ENCODE measurements at regions not wholly inside any gene's neighbourhood (a gene's known extent, or its start where the extent isn't known, plus 50 kb on each side); places are given as distances from the start of the nearest gene placed in this dataset.
A peak's percentile ranks its signal among the peaks of the same experiment; 100 is the strongest.

GRCh38 chr1:58367217-58367616 is 179.3 kb downstream of the OMA1 start:
- DNase-seq (ENCODE audit: low spot score), result no peak

GRCh38 chr1:58365328-58365727 is 181.2 kb downstream of the OMA1 start:
- DNase-seq (ENCODE audit: low spot score), result no peak

GRCh38 chr1:58363585-58363984 is 182.9 kb downstream of the OMA1 start:
- no peak for DNase-seq (ENCODE audit: low spot score)

- DNase-seq (ENCODE audit: low spot score), result no peak
Measured at GRCh38 chr1:58361134-58361533, 185.4 kb downstream of the OMA1 start.

- DNase-seq (ENCODE audit: low spot score), result peak; percentile 35
Measured at GRCh38 chr1:58358346-58358745, 188.2 kb downstream of the OMA1 start.

- DNase-seq (ENCODE audit: low spot score), result no peak
Measured at GRCh38 chr1:58356402-58356801, 190.1 kb downstream of the OMA1 start.

GRCh38 chr1:58353168-58353567 is 193.4 kb downstream of the OMA1 start:
- no peak for DNase-seq (ENCODE audit: low spot score)

GRCh38 chr1:58352476-58353092 is 193.9 kb downstream of the OMA1 start:
- no peak for DNase-seq (ENCODE audit: low spot score)

GRCh38 chr1:58346036-58346355 is 200.5 kb downstream of the OMA1 start:
- DNase-seq (ENCODE audit: low spot score), result no peak

- no peak for DNase-seq (ENCODE audit: low spot score)
Measured at GRCh38 chr1:58345215-58346035, 201.1 kb downstream of the OMA1 start.

GRCh38 chr1:58340185-58340584 is 206.3 kb downstream of the OMA1 start:
- DNase-seq (ENCODE audit: low spot score), result no peak

GRCh38 chr1:58338081-58338480 is 208.4 kb downstream of the OMA1 start:
- no peak for DNase-seq (ENCODE audit: low spot score)

- DNase-seq (ENCODE audit: low spot score), result no peak
Measured at GRCh38 chr1:58333511-58333910, 213.0 kb downstream of the OMA1 start.

- no peak for DNase-seq (ENCODE audit: low spot score)
Measured at GRCh38 chr1:58331156-58331555, 215.4 kb downstream of the OMA1 start.

- no peak for DNase-seq (ENCODE audit: low spot score)
Measured at GRCh38 chr1:58325866-58326265, 220.7 kb downstream of the OMA1 start.

- no peak for DNase-seq (ENCODE audit: low spot score)
Measured at GRCh38 chr1:58324558-58324957, 222.0 kb downstream of the OMA1 start.

- DNase-seq (ENCODE audit: low spot score), result no peak
Measured at GRCh38 chr1:58318157-58319005, 228.1 kb downstream of the OMA1 start.

GRCh38 chr1:58317694-58318093 is 228.8 kb downstream of the OMA1 start:
- DNase-seq (ENCODE audit: low spot score), result no peak

GRCh38 chr1:58317086-58317485 is 229.4 kb downstream of the OMA1 start:
- no peak for DNase-seq (ENCODE audit: low spot score)

- no peak for DNase-seq (ENCODE audit: low spot score)
Measured at GRCh38 chr1:58316141-58316540, 230.4 kb downstream of the OMA1 start.

- no peak for DNase-seq (ENCODE audit: low spot score)
Measured at GRCh38 chr1:58312971-58313563, 233.5 kb downstream of the OMA1 start.

GRCh38 chr1:58312461-58312860 is 234.1 kb downstream of the OMA1 start:
- no peak for DNase-seq (ENCODE audit: low spot score)

- no peak for DNase-seq (ENCODE audit: low spot score)
Measured at GRCh38 chr1:58310881-58311280, 235.6 kb downstream of the OMA1 start.
